ENCODE measurements at regions not wholly inside any gene's neighbourhood (a gene's known extent, or its start where the extent isn't known, plus 50 kb on each side); places are given as distances from the start of the nearest gene placed in this dataset.

- H3K36me3 ChIP-seq (ENCODE audit: insufficient read depth, low read length): no peaks in the 10 kb centered on the region
- H3K4me3 ChIP-seq (ENCODE audit: low read length): peak overlapping the region; percentile 15
- peak; percentile 28 for TF ChIP-seq MXI1 (conservative IDR thresholded peaks at IDR 0.05; ENCODE audit: poor library complexity, severe bottlenecking)
- peak; percentile 93 for TF ChIP-seq POLR2AphosphoS5 (IDR thresholded peaks at IDR 0.05)
- TF ChIP-seq RAD21 (conservative IDR thresholded peaks at IDR 0.05): no peak
- peak; percentile 97 for TF ChIP-seq EP300 (conservative IDR thresholded peaks at IDR 0.05; ENCODE audit: poor library complexity, severe bottlenecking)
- no peaks in the 10 kb centered on the region for H3K79me2 ChIP-seq (replicated peaks; ENCODE audit: insufficient read depth, low read length)
- no peak overlapping the region for H2AFZ ChIP-seq (ENCODE audit: low read depth, low read length)
- no peaks in the 10 kb centered on the region for H3K9me2 ChIP-seq (ENCODE audit: insufficient read depth, low read length)
- no peak overlapping the region for H3K9ac ChIP-seq (ENCODE audit: low read length)
- no peaks in the 10 kb centered on the region for H3F3A ChIP-seq (ENCODE audit: insufficient read depth, low read length, poor library complexity, severe bottlenecking)
- H4K20me1 ChIP-seq (ENCODE audit: insufficient read depth): no peaks in the 10 kb centered on the region
- no peaks in the 10 kb centered on the region for H3K9me3 ChIP-seq (ENCODE audit: low read length)
- H3K27me3 ChIP-seq (ENCODE audit: insufficient read depth, low read depth, low read length): no peaks in the 10 kb centered on the region
- H3K27ac ChIP-seq (ENCODE audit: low read length): no peak overlapping the region
- H3K4me2 ChIP-seq (ENCODE audit: low read length): no peak overlapping the region
Measured at GRCh38 chr2:19208479-19209199, 149.8 kb downstream of the OSR1 start.

- Histone ChIP-seq H3K4me3 (ENCODE audit: low read length) (no peak overlapping the region), H3K9me3 (ENCODE audit: low read length) (no peaks in the 10 kb centered on the region), H3K9me2 (ENCODE audit: insufficient read depth, low read length) (no peaks in the 10 kb centered on the region), H3K4me2 (ENCODE audit: low read length) (no peak overlapping the region), H2AFZ (ENCODE audit: low read depth, low read length) (no peak overlapping the region), H3K27me3 (ENCODE audit: insufficient read depth, low read depth, low read length) (no peaks in the 10 kb centered on the region), H3K79me2 (replicated peaks; ENCODE audit: insufficient read depth, low read length) (no peaks in the 10 kb centered on the region), H3K27ac (ENCODE audit: low read length) (no peak overlapping the region), H3K9ac (ENCODE audit: low read length) (no peak overlapping the region), H3F3A (ENCODE audit: insufficient read depth, low read length, poor library complexity, severe bottlenecking) (no peaks in the 10 kb centered on the region), H3K36me3 (ENCODE audit: insufficient read depth, low read length) (no peaks in the 10 kb centered on the region), H4K20me1 (ENCODE audit: insufficient read depth) (no peaks in the 10 kb centered on the region)
- TF ChIP-seq TAF1 (IDR thresholded peaks at IDR 0.05; ENCODE audit: low read depth): no peak
- no peak for TF ChIP-seq EP300 (conservative IDR thresholded peaks at IDR 0.05; ENCODE audit: poor library complexity, severe bottlenecking)
- no peak for TF ChIP-seq CTCF (IDR thresholded peaks at IDR 0.05; ENCODE audit: poor library complexity, severe bottlenecking)
- TF ChIP-seq SMC3 (conservative IDR thresholded peaks at IDR 0.05; ENCODE audit: poor library complexity): no peak
- no peak for TF ChIP-seq REST (IDR thresholded peaks at IDR 0.05; ENCODE audit: borderline replicate concordance)
- no peak for TF ChIP-seq MXI1 (conservative IDR thresholded peaks at IDR 0.05; ENCODE audit: poor library complexity, severe bottlenecking)
Measured at GRCh38 chr2:19207452-19207851, 151.0 kb downstream of the OSR1 start.

Measured in neural cell (in vitro differentiated cells).